IMR-90 (cell line): ENCODE measurements at regions not wholly inside any gene's neighbourhood (a gene's known extent, or its start where the extent isn't known, plus 50 kb on each side); places are given as distances from the start of the nearest gene placed in this dataset.

Experiments used
- ATAC-seq: fragments of 200-7000 bp; cut with Tn5 transposase; 2 replicates; pipeline ENCODE4 v1.9.1; 2020; ENCODE audit warnings: low read depth, mild to moderate bottlenecking, moderate library complexity
- BruUV-seq: library from RNA; stranded (reverse); fragments of 400-500 nt; replicated peaks from 2 replicates; lab custom pipeline; 2021; lab: Mats Ljungman, UMichigan
- CTCF ChIA-PET: fragments of 300-600 bp; formaldehyde crosslinking; extraction: SDS; loops from one replicate; lab custom pipeline; 2021; ENCODE audit warnings: antibody characterized with exemption; lab: Yijun Ruan, JAX
- POLR2A ChIA-PET: fragments of 300-600 bp; sonication (Branson Sonifier 250); formaldehyde crosslinking; loops from one replicate; lab custom pipeline; 2022; ENCODE audit warnings: antibody characterized with exemption; ENCODE audit not compliant: unreplicated experiment; lab: Charles Lee
- DNase-seq: peaks from one replicate; pipeline ENCODE4 v3.0.0; 2013
- H2AFZ ChIP-seq: replicated peaks from 2 replicates; pipeline ENCODE3; 2013; ENCODE audit warnings: low read length, mild to moderate bottlenecking; ENCODE audit not compliant: poor library complexity
- H2AK5ac ChIP-seq: 2 replicates; pipeline ENCODE4 v1.6.1; 2013; ENCODE audit warnings: low read depth, low read length, inconsistent platforms
- H2AK9ac ChIP-seq: replicated peaks from 2 replicates; pipeline ENCODE3; 2013; ENCODE audit warnings: mild to moderate bottlenecking, low read depth, low read length, moderate library complexity; ENCODE audit not compliant: poor library complexity
- H2BK120ac ChIP-seq: 2 replicates; pipeline ENCODE4 v1.6.1; 2013; ENCODE audit warnings: low read depth, low read length, inconsistent platforms
- H2BK15ac ChIP-seq: 3 replicates; pipeline ENCODE4 v1.6.1; 2013; ENCODE audit warnings: low read depth, low read length, inconsistent platforms
- H2BK20ac ChIP-seq: 2 replicates; pipeline ENCODE4 v1.6.1; 2013; ENCODE audit warnings: low read depth, mild to moderate bottlenecking, inconsistent platforms, low read length, moderate library complexity
- H2BK5ac ChIP-seq: 2 replicates; pipeline ENCODE4 v1.6.1; 2013; ENCODE audit warnings: mild to moderate bottlenecking, low read depth, low read length, inconsistent platforms; ENCODE audit not compliant: poor library complexity, severe bottlenecking
- H3K14ac ChIP-seq: replicated peaks from 2 replicates; pipeline ENCODE4 v1.6.1; 2013; ENCODE audit warnings: low read depth, low read length, inconsistent platforms
- H3K18ac ChIP-seq: 2 replicates; pipeline ENCODE4 v1.6.1; 2013; ENCODE audit warnings: low read depth, low read length, control low read depth
- H3K23ac ChIP-seq: 2 replicates; pipeline ENCODE4 v1.6.1; 2013; ENCODE audit warnings: low read depth, low read length, inconsistent platforms
- H3K27ac ChIP-seq: 2 replicates; pipeline ENCODE4 v1.5.1; 2013; ENCODE audit warnings: mild to moderate bottlenecking, control low read depth, low read length; ENCODE audit not compliant: insufficient read depth
- H3K27me3 ChIP-seq: 2 replicates; pipeline ENCODE4 v1.6.1; 2013; ENCODE audit warnings: low read length; ENCODE audit not compliant: control insufficient read depth, insufficient read depth
- H3K36me3 ChIP-seq: 2 replicates; pipeline ENCODE4 v1.6.1; 2013; ENCODE audit warnings: low read length, mixed read lengths; ENCODE audit not compliant: control insufficient read depth, insufficient read depth
- H3K4ac ChIP-seq: 2 replicates; pipeline ENCODE4 v1.6.1; 2013; ENCODE audit warnings: low read depth, low read length, inconsistent platforms
- H3K4me1 ChIP-seq: 2 replicates; pipeline ENCODE4 v1.6.1; 2013; ENCODE audit warnings: low read length, mixed read lengths; ENCODE audit not compliant: control insufficient read depth, insufficient read depth
- H3K4me2 ChIP-seq: 2 replicates; pipeline ENCODE4 v1.6.1; 2013; ENCODE audit warnings: low read depth, mild to moderate bottlenecking, control low read depth, low read length, moderate library complexity
- H3K4me3 ChIP-seq: 2 replicates; pipeline ENCODE4 v1.5.1; 2013; ENCODE audit warnings: low read depth, mild to moderate bottlenecking, control low read depth, low read length, moderate library complexity; ENCODE audit not compliant: insufficient read depth
- H3K56ac ChIP-seq: 2 replicates; pipeline ENCODE4 v1.6.1; 2013; ENCODE audit warnings: low read length, inconsistent platforms; ENCODE audit not compliant: insufficient read depth; ENCODE audit errors: extremely low read depth
- H3K79me1 ChIP-seq, 2 experiments: 2 replicates each; pipeline ENCODE4 v1.6.1; 2013; ENCODE audit warnings: low read length in 2 of 2, inconsistent platforms in 1 of 2, low read depth in 1 of 2
- H3K9ac ChIP-seq: 2 replicates; pipeline ENCODE4 v1.6.1; 2013; ENCODE audit warnings: low read depth, low read length, control low read depth
- H3K9me1 ChIP-seq: 2 replicates; pipeline ENCODE4 v1.6.1; 2013; ENCODE audit warnings: low read length, inconsistent platforms; ENCODE audit not compliant: insufficient read depth
- H3K9me3 ChIP-seq: 2 replicates; pipeline ENCODE4 v1.6.1; 2013; ENCODE audit warnings: low read length; ENCODE audit not compliant: control insufficient read depth, insufficient read depth
- H4K20me1 ChIP-seq: 2 replicates; pipeline ENCODE4 v1.6.1; 2013; ENCODE audit warnings: low read length, inconsistent platforms; ENCODE audit not compliant: insufficient read depth
- H4K5ac ChIP-seq: 2 replicates; pipeline ENCODE4 v1.6.1; 2013; ENCODE audit warnings: mild to moderate bottlenecking, low read depth, low read length, control low read depth
- H4K8ac ChIP-seq, 2 experiments: 2 replicates each; pipeline ENCODE4 v1.6.1; 2013; ENCODE audit warnings: low read depth in 2 of 2, low read length in 2 of 2, control low read depth in 1 of 2, inconsistent platforms in 1 of 2
- H4K91ac ChIP-seq: 2 replicates; pipeline ENCODE4 v1.6.1; 2013; ENCODE audit warnings: low read depth, low read length, inconsistent platforms; ENCODE audit not compliant: insufficient read depth
- ELK1 ChIP-seq: fragments of 150-350 bp; IDR thresholded peaks from 2 replicates; pipeline ENCODE4 v1.6.1; 2016; ENCODE audit warnings: low read depth, mild to moderate bottlenecking, low read length, moderate library complexity, borderline replicate concordance
- MAFK ChIP-seq: IDR thresholded peaks from 2 replicates; pipeline ENCODE4 v1.6.1; 2012; ENCODE audit warnings: low read depth, low read length, improper control_type of control experiment
- MXI1 ChIP-seq: IDR thresholded peaks from 2 replicates; pipeline ENCODE4 v1.6.1; 2012; ENCODE audit warnings: low read depth, mild to moderate bottlenecking, low read length, moderate library complexity, borderline replicate concordance
- POLR2A ChIP-seq: IDR thresholded peaks from 2 replicates; pipeline ENCODE4 v1.6.1; 2012; ENCODE audit warnings: mild to moderate bottlenecking, low read depth, low read length
- WGBS, 2 experiments: methylation state at CpG; one replicate each; pipeline versions ENCODE4 v1.1.5 to v1.1.7; 2013; ENCODE audit warnings: missing lambda C conversion rate in 2 of 2; ENCODE audit not compliant: insufficient read length in 1 of 2; ENCODE audit errors: extremely low coverage in 2 of 2; 5-methylcytosine and 5-hydroxymethylcytosine counted together
- dilution Hi-C: fragments of 300-500 bp; cut with HindIII; formaldehyde crosslinking; loops from one replicate; pipeline ENCODE4 v1.14.3; 2018; ENCODE audit warnings: low sequenced_read_pairs; ENCODE audit not compliant: unreplicated experiment
- in situ Hi-C: fragments of 300-500 bp; cut with MboI; formaldehyde crosslinking; loops from 3 replicates; pipeline ENCODE4 v1.14.3; 2019; ENCODE audit warnings: low sequenced_read_pairs, inconsistent platforms, mixed read lengths
- intact Hi-C: fragments of 100-400 bp; cut with micrococcal nuclease; formaldehyde crosslinking; loops from 2 replicates; pipeline ENCODE4 v1.10.0; 2022

- Histone ChIP-seq H2BK15ac (no peak overlapping the region), H2AK9ac (no peak overlapping the region), H3K56ac (no peak overlapping the region), H2BK20ac (no peak overlapping the region), H3K27ac (no peak overlapping the region), H3K27me3 (no peaks in the 10 kb centered on the region), H2BK5ac (no peak overlapping the region), H3K9me3 (0 out of 2 replicates have a peak, but pooled peaks cover 4% of the 10 kb centered on the region), H4K20me1 (no peaks in the 10 kb centered on the region), H3K9me1 (no peaks in the 10 kb centered on the region), H3K14ac (no peak overlapping the region), H3K18ac (no peak overlapping the region), H2AK5ac (no peak overlapping the region), H3K79me1 (no peaks in the 10 kb centered on the region), H4K91ac (no peak overlapping the region), H3K36me3 (no peaks in the 10 kb centered on the region), H3K23ac (no peak overlapping the region), H4K8ac (no peak overlapping the region), H3K4me3 (no peak overlapping the region), H3K4me2 (no peak overlapping the region), H3K4me1 (no peaks in the 10 kb centered on the region), H3K9ac (no peak overlapping the region), H2AFZ (no peak overlapping the region), H4K5ac (no peak overlapping the region), H3K4ac (no peak overlapping the region), H2BK120ac (no peak overlapping the region)
- no peak for DNase-seq
- POLR2A ChIA-PET, result no interaction called here
- CTCF ChIA-PET, result no interaction called here
- no peak for ATAC-seq
- TF ChIP-seq POLR2A, result no peak
- no peak for TF ChIP-seq ELK1
- no peak for TF ChIP-seq MXI1
- no peak for TF ChIP-seq MAFK
- in situ Hi-C loops, result no loop called here
- dilution Hi-C loops, result no loop called here
- no TSS peak for BruUV-seq
- no CpG with 5 or more reads among the region's 5 CpGs for WGBS, 2 experiments
- intact Hi-C loops, result no loop called here
Measured at GRCh38 chr16:63157818-63158217, 1121.6 kb upstream of the CDH8 start.
